ENCODE measurements at regions not wholly inside any gene's neighbourhood (a gene's known extent, or its start where the extent isn't known, plus 50 kb on each side); places are given as distances from the start of the nearest gene placed in this dataset.
"Not testable (repeated sequence)": the region's sequence is repeated elsewhere in the genome, so short reads cannot be mapped to it uniquely, and the experiment has no call there.

DNA sequence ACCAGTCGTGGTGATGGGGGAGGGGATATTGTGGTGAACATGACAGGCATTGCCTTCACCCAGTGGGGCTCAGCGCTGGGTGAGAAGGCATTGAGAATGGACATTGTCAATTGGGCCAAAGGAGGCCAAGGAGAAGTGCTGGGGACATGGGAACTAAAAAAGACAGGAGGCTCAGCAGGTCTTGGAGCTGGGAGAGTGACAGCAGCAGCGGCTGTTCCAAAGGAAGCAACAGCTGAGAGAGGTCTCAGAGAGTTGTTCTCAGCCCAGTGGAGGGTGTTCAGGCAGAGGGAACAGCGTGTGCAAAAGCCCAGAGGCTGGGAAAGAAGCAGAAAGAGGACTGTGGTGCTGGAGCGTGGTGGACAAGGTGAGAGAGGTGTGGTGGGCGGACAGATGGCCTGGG is 56.6 kb upstream of the ASNS start:
- in situ Hi-C loops (cut with MboI; ENCODE audit: low pct_unique_long_range_greater_than_20kb, low sequenced_read_pairs); DNase-seq: not testable (repeated sequence)

DNA sequence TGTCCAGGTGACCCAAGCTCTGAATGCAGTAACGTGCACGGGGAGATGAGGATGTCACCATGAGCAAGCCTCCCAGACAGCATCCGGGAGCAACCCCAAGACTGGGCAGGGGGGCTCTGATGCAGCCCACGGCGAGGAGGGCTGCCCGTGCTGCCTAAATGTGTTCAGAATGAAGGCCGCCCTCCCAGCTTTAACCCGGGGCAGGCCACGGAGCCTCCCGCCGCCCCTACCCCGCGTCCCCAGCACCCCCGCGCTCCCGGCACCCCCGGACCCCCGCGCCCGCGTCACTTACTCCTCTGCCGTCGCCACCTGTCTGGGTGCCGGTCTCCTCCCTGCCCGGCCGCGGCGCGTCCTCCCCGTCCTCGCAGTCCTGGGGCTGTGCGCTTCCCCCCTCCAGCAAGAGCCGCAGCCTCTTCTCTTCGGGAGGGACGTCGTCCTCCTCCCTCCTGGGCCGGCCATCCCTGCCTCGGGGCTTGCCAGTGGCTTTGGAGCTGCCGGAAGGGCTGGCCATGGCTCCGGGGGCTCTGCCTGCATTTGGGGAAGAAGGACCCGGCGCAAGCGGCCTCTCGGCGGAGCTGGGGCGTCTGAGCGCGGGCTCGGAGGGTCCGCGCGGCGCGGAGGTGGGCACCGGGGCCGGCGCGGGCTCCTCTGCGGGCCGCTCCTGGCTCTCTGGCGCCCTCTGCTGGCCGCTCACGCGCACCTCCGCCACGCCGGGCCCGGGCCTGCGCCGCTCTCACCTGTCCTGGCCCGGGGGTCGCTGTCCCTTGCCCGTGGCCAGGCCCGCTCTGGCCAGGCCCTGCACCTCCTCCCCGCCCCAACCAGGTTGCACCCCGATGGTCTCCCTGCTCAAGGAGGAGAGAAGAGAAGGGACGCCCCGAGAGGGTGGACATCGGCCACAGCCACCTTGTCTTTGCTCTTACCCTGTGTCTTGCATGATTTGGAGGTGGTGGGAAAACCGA is 55.9 kb upstream of the ASNS start:
- in situ Hi-C loops (cut with MboI; ENCODE audit: low pct_unique_long_range_greater_than_20kb, low sequenced_read_pairs), result not testable (repeated sequence)

More for the DNA sequence above, 55.9 kb upstream of the ASNS start:
- peak; percentile 49 for DNase-seq
